ENCODE measurements at regions not wholly inside any gene's neighbourhood (a gene's known extent, or its start where the extent isn't known, plus 50 kb on each side); places are given as distances from the start of the nearest gene placed in this dataset.

DNA sequence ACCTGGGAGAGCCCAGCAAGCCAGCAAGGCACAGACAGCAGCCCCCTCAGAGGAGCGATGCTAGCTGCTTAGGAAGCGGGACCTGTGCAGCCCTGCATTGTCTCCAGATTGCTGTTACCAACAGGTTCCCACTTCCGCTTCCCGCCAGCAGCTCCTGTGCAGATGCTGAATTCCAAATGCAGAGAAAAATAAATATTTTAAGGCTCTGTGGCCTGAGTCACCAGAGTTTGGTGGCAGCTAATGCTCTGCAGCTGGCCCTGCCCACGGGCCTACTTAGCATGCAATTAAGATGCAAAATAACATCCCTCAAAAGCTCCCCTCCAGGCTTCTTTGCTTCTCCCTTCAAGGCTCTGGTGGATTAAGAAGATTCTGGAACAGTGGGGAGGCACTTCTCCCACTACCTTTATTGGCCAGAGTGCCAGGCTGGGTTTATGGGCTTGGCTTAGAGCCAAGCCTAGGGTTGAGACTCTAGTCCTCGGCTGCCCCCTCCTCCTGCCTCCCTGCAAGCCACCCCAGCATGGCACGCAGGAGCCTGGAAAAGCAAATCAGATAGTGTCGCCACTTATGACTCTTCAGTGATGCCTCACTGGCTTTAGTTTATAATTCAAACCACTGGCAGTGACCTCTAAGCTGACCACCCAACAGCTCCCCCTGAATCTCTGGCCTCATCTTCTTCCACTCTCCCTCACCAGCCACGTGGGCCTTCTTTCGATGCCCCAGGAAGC lies 207.1 kb upstream of the ZC3H12A start:
- no peak overlapping the region for H3K27ac ChIP-seq (ENCODE audit: insufficient read depth, low read depth, low read length)
- POLR2A ChIA-PET: no interaction called here
- DNase-seq (ENCODE audit: low read depth, low spot score) (no peak), FAIRE-seq (no peak)
- no peaks in the 10 kb centered on the region for H3K4me1 ChIP-seq (ENCODE audit: control insufficient read depth, extremely low read depth, insufficient read depth, low read length)
- no peaks in the 10 kb centered on the region for H3K79me2 ChIP-seq (ENCODE audit: control insufficient read depth, insufficient read depth, low read length)
- no peak overlapping the region for H2AFZ ChIP-seq (ENCODE audit: low read depth, low read length)
- TF ChIP-seq MYC (IDR thresholded peaks at IDR 0.05; ENCODE audit: low read depth, low read length): no peak
- H4K20me1 ChIP-seq (replicated peaks; ENCODE audit: control insufficient read depth, extremely low read depth, insufficient read depth, low read length): no peaks in the 10 kb centered on the region
- BruUV-seq (replicated peaks): no TSS peak
- no peaks in the 10 kb centered on the region for H3K27me3 ChIP-seq (ENCODE audit: control insufficient read depth in 2 of 2, insufficient read depth in 2 of 2, low read length in 2 of 2)
- no peak overlapping the region for H3K9ac ChIP-seq (replicated peaks; ENCODE audit: extremely low read depth, insufficient read depth, low read length)
- no peak overlapping the region for H3K4me2 ChIP-seq (ENCODE audit: insufficient read depth, low read length)
- H3K9me1 ChIP-seq (replicated peaks; ENCODE audit: control insufficient read depth, extremely low read depth, insufficient read depth, low read length): no peaks in the 10 kb centered on the region
- no peak overlapping the region for H3K4me3 ChIP-seq (replicated peaks in 1 of 3; ENCODE audit: insufficient read depth in 1 of 3, low read depth in 1 of 3, low read length in 3 of 3)
- H3K9me3 ChIP-seq (replicated peaks; ENCODE audit: control insufficient read depth, insufficient read depth, low read length): no peaks in the 10 kb centered on the region
- H3K36me3 ChIP-seq (ENCODE audit: control insufficient read depth in 2 of 2, extremely low read depth in 1 of 2, insufficient read depth in 2 of 2, low read length in 2 of 2): no peaks in the 10 kb centered on the region
- dilution Hi-C loops (cut with MboI; ENCODE audit: extremely low pct_ligation_motif_present, low sequenced_read_pairs): no loop called here
- intact Hi-C loops (cut with micrococcal nuclease): no loop called here
- CTCF ChIA-PET: no interaction called here

- POLR2A ChIA-PET: no interaction called here
- dilution Hi-C loops (cut with MboI; ENCODE audit: extremely low pct_ligation_motif_present, low sequenced_read_pairs): no loop called here
- intact Hi-C loops (cut with micrococcal nuclease): no loop called here
- CTCF ChIA-PET: no interaction called here
- Histone ChIP-seq H3K79me2 (ENCODE audit: control insufficient read depth, insufficient read depth, low read length) (no peaks in the 10 kb centered on the region), H3K4me2 (ENCODE audit: insufficient read depth, low read length) (no peak overlapping the region), H3K27ac (ENCODE audit: insufficient read depth, low read depth, low read length) (no peak overlapping the region), H2AFZ (ENCODE audit: low read depth, low read length) (no peak overlapping the region), H3K4me3 (replicated peaks in 1 of 3; ENCODE audit: insufficient read depth in 1 of 3, low read depth in 1 of 3, low read length in 3 of 3) (no peak overlapping the region), H3K9ac (replicated peaks; ENCODE audit: extremely low read depth, insufficient read depth, low read length) (no peak overlapping the region), H3K36me3 (ENCODE audit: control insufficient read depth in 2 of 2, extremely low read depth in 1 of 2, insufficient read depth in 2 of 2, low read length in 2 of 2) (no peaks in the 10 kb centered on the region), H4K20me1 (replicated peaks; ENCODE audit: control insufficient read depth, extremely low read depth, insufficient read depth, low read length) (no peaks in the 10 kb centered on the region), H3K27me3 (ENCODE audit: control insufficient read depth in 2 of 2, insufficient read depth in 2 of 2, low read length in 2 of 2) (no peaks in the 10 kb centered on the region), H3K9me3 (replicated peaks; ENCODE audit: control insufficient read depth, insufficient read depth, low read length) (no peaks in the 10 kb centered on the region), H3K4me1 (ENCODE audit: control insufficient read depth, extremely low read depth, insufficient read depth, low read length) (no peaks in the 10 kb centered on the region), H3K9me1 (replicated peaks; ENCODE audit: control insufficient read depth, extremely low read depth, insufficient read depth, low read length) (no peaks in the 10 kb centered on the region)
- DNase-seq (ENCODE audit: low read depth, low spot score) (no peak), FAIRE-seq (no peak)
- no TSS peak for BruUV-seq (replicated peaks)
- TF ChIP-seq POLR2AphosphoS5 (IDR thresholded peaks at IDR 0.05; ENCODE audit: insufficient read depth, low read depth, low read length) (no peak), GATA2 (IDR thresholded peaks at IDR 0.05; ENCODE audit: insufficient read depth, insufficient read length, low read depth, low read length) (no peak), JUN (IDR thresholded peaks at IDR 0.05; ENCODE audit: borderline replicate concordance, insufficient read depth, insufficient read length, low read depth) (no peak), MAX (IDR thresholded peaks at IDR 0.05; ENCODE audit: insufficient read depth, insufficient read length) (no peak), POLR2A (IDR thresholded peaks at IDR 0.05; ENCODE audit: low read depth, low read length) (no peak), FOS (IDR thresholded peaks at IDR 0.05; ENCODE audit: borderline replicate concordance, insufficient read depth, low read length) (no peak), MYC (IDR thresholded peaks at IDR 0.05; ENCODE audit: low read depth, low read length) (no peak), EZH2 (IDR thresholded peaks at IDR 0.05; ENCODE audit: borderline replicate concordance, low read depth, low read length, severe bottlenecking) (no peak)
- TF ChIP-seq, protein P1, sequence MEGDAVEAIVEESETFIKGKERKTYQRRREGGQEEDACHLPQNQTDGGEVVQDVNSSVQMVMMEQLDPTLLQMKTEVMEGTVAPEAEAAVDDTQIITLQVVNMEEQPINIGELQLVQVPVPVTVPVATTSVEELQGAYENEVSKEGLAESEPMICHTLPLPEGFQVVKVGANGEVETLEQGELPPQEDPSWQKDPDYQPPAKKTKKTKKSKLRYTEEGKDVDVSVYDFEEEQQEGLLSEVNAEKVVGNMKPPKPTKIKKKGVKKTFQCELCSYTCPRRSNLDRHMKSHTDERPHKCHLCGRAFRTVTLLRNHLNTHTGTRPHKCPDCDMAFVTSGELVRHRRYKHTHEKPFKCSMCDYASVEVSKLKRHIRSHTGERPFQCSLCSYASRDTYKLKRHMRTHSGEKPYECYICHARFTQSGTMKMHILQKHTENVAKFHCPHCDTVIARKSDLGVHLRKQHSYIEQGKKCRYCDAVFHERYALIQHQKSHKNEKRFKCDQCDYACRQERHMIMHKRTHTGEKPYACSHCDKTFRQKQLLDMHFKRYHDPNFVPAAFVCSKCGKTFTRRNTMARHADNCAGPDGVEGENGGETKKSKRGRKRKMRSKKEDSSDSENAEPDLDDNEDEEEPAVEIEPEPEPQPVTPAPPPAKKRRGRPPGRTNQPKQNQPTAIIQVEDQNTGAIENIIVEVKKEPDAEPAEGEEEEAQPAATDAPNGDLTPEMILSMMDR (IDR thresholded peaks at IDR 0.05; ENCODE audit: extremely low read depth in 1 of 2, insufficient read depth in 1 of 2, low read depth in 1 of 2, low read length in 2 of 2): no peak
These were observed 203.7 kb upstream of the ZC3H12A start for GRCh38 chr1:37270639-37271038.

All from endothelial cell of umbilical vein (primary cell).